ENCODE measurements at regions not wholly inside any gene's neighbourhood (a gene's known extent, or its start where the extent isn't known, plus 50 kb on each side); places are given as distances from the start of the nearest gene placed in this dataset.
A peak's percentile ranks its signal among the peaks of the same experiment; 100 is the strongest.

GRCh38 chr13:21894091-21894490 lies 223.2 kb downstream of the FGF9 start (continued):
- TF ChIP-seq, protein P1, sequence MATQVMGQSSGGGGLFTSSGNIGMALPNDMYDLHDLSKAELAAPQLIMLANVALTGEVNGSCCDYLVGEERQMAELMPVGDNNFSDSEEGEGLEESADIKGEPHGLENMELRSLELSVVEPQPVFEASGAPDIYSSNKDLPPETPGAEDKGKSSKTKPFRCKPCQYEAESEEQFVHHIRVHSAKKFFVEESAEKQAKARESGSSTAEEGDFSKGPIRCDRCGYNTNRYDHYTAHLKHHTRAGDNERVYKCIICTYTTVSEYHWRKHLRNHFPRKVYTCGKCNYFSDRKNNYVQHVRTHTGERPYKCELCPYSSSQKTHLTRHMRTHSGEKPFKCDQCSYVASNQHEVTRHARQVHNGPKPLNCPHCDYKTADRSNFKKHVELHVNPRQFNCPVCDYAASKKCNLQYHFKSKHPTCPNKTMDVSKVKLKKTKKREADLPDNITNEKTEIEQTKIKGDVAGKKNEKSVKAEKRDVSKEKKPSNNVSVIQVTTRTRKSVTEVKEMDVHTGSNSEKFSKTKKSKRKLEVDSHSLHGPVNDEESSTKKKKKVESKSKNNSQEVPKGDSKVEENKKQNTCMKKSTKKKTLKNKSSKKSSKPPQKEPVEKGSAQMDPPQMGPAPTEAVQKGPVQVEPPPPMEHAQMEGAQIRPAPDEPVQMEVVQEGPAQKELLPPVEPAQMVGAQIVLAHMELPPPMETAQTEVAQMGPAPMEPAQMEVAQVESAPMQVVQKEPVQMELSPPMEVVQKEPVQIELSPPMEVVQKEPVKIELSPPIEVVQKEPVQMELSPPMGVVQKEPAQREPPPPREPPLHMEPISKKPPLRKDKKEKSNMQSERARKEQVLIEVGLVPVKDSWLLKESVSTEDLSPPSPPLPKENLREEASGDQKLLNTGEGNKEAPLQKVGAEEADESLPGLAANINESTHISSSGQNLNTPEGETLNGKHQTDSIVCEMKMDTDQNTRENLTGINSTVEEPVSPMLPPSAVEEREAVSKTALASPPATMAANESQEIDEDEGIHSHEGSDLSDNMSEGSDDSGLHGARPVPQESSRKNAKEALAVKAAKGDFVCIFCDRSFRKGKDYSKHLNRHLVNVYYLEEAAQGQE (IDR thresholded peaks at IDR 0.05; ENCODE audit: unreplicated experiment), result no peak
- TF ChIP-seq, protein P2, sequence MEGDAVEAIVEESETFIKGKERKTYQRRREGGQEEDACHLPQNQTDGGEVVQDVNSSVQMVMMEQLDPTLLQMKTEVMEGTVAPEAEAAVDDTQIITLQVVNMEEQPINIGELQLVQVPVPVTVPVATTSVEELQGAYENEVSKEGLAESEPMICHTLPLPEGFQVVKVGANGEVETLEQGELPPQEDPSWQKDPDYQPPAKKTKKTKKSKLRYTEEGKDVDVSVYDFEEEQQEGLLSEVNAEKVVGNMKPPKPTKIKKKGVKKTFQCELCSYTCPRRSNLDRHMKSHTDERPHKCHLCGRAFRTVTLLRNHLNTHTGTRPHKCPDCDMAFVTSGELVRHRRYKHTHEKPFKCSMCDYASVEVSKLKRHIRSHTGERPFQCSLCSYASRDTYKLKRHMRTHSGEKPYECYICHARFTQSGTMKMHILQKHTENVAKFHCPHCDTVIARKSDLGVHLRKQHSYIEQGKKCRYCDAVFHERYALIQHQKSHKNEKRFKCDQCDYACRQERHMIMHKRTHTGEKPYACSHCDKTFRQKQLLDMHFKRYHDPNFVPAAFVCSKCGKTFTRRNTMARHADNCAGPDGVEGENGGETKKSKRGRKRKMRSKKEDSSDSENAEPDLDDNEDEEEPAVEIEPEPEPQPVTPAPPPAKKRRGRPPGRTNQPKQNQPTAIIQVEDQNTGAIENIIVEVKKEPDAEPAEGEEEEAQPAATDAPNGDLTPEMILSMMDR (conservative IDR thresholded peaks at IDR 0.05; ENCODE audit: low read depth in 2 of 2), result no peak
- TF ChIP-seq POLR2AphosphoS5 (IDR thresholded peaks at IDR 0.05; ENCODE audit: low read depth) (no peak), CREB1 (CRISPR knock-in tag; IDR thresholded peaks at IDR 0.05; ENCODE audit: low read depth) (no peak)

DNA sequence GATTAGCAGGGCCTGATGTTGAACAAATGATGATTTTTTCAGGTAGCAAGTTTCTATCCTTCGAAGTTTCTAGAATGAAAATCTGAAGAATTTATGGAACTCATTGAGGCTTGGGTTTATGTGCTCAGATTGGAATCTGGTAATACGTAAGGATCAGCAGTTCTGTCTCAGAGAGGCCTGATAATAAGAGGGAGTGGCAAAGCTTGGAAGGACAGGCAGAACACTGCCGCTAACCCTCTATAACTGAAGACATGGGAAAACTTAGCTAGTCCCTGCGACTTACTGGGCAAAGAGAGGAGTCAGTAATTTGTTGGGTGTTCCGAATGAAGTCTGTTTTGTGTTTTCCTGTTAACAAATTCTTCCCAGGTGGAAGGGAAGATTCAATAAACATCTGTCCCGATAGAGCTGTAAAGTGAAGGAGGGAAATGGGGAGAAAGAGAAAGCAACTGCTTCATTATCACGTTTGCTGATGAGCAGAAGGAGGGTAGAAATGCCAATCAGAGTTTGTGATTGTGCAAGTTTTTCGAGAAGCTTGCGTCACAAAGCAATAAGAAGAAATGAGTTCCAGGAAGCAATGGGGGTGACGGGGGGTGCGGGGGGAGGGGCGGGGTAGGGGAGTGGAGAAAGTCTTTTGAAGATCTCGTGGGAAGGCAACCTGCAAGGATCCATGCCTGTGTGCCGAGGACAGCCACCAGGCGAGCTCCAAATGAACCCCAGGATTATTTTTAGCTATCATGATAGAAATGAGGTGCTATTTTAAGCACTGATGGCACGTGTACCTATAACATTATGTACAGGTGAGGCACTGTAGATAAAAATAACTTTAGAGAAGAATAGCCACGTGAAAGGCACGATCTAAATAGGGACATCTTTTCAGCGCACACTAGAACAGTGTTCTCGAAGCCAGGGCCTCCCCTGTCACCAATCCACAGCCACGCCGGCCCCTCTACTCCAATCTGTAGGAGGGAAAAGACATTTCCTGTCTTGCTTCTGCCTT lies 224.1 kb downstream of the FGF9 start:
- Histone ChIP-seq H4K20me1 (replicated peaks; ENCODE audit: insufficient read depth) (no peaks in the 10 kb centered on the region), H2AFZ (peak overlapping the region; percentile 63), H3F3A (replicated peaks; ENCODE audit: low read depth) (peaks cover 6% of the 10 kb centered on the region; the same call in 1 of the 2 replicates), H3K9me2 (ENCODE audit: insufficient read depth) (0 out of 2 replicates have a peak, but pooled peaks cover 3% of the 10 kb centered on the region), H3K27me3 (ENCODE audit: insufficient read depth) (no peaks in the 10 kb centered on the region), H3K4me2 (no peak overlapping the region), H3K79me2 (replicated peaks; ENCODE audit: insufficient read depth) (no peaks in the 10 kb centered on the region), H3K4me3 (no peak overlapping the region), H3K36me3 (ENCODE audit: insufficient read depth) (no peaks in the 10 kb centered on the region), H3K27ac (ENCODE audit: low read depth) (no peak overlapping the region), H3K4me1 (ENCODE audit: insufficient read depth) (no peaks in the 10 kb centered on the region)
- Mint-ChIP-seq H3K9me3 (no peaks in the 10 kb centered on the region), H3K27me3 (ENCODE audit: insufficient read depth, low read depth, poor library complexity) (peaks cover 6% of the 10 kb centered on the region), H3K36me3 (ENCODE audit: low read depth) (no peaks in the 10 kb centered on the region), H3K4me1 (peaks cover 12% of the 10 kb centered on the region), H3K4me3 (no peak overlapping the region), H3K27ac (no peak overlapping the region)
- ATAC-seq (no peak), DNase-seq (ENCODE audit: low spot score) (no peak)
- no peak for TF ChIP-seq STAT1 (IDR thresholded peaks at IDR 0.05; ENCODE audit: unreplicated experiment)
- TF ChIP-seq NANOG (IDR thresholded peaks at IDR 0.05; ENCODE audit: borderline replicate concordance), result no peak
- TF ChIP-seq JUNB (IDR thresholded peaks at IDR 0.05; ENCODE audit: unreplicated experiment), result no peak
- TF ChIP-seq POLR2AphosphoS5 (IDR thresholded peaks at IDR 0.05; ENCODE audit: low read depth), result no peak
- no peak for TF ChIP-seq ZNF114 (CRISPR knock-in tag; IDR thresholded peaks at IDR 0.05)
- TF ChIP-seq EZH2phosphoT487 (IDR thresholded peaks at IDR 0.05; ENCODE audit: unreplicated experiment), result no peak
- TF ChIP-seq, protein P3, sequence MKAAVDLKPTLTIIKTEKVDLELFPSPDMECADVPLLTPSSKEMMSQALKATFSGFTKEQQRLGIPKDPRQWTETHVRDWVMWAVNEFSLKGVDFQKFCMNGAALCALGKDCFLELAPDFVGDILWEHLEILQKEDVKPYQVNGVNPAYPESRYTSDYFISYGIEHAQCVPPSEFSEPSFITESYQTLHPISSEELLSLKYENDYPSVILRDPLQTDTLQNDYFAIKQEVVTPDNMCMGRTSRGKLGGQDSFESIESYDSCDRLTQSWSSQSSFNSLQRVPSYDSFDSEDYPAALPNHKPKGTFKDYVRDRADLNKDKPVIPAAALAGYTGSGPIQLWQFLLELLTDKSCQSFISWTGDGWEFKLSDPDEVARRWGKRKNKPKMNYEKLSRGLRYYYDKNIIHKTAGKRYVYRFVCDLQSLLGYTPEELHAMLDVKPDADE (IDR thresholded peaks at IDR 0.05), result no peak
- no peak for TF ChIP-seq ZNF462 (CRISPR knock-in tag; IDR thresholded peaks at IDR 0.05)

Measured in GM23338 (cell line).